GM21367 (cell line): ENCODE measurements at regions not wholly inside any gene's neighbourhood (a gene's known extent, or its start where the extent isn't known, plus 50 kb on each side); places are given as distances from the start of the nearest gene placed in this dataset.

Experiments
- ATAC-seq: cut with Tn5 transposase; IDR thresholded peaks from one replicate; pipeline ENCODE4 v1.9.1; 2021; ENCODE audit not compliant: unreplicated experiment

DNA sequence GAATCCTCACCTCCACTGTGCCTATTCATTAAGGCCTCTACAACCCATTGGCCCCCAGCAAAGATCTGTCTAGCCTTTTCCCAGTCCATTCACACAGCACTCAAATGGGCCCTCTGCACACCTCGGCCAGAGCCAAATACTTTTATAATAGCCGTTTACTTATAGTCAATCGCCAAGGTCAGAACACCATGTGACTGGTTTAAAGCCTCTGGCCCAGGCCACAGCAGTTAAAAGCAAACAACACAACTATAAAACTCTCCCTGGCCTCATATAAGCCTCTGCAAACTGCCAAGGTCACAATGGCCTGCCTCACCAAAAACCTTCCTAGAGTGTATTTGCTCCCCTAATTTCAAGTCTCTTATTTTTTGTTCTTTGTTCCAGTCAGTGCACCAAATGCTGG lies 562.6 kb downstream of the CAAP1 start:
- ATAC-seq: no peak

DNA sequence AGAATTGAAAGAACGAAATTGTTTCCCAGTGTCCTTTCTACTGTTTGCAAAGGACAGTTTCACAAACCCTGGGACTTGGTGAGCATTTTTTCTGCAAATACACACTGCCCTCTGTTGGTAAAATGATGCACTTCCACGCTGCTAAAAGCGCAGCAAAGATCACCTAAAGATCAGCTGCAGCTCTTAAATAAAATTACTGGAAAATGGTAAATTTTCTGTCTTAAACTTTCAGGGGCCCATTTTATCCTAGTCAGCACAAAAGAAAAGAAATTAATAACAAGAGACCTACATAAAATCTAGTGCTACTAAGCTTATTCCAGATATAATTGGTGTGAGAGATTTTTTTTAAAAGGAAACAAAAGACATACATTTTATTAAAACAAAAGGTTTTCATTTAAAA lies 566.0 kb downstream of the CAAP1 start:
- ATAC-seq: peak; percentile 58

DNA sequence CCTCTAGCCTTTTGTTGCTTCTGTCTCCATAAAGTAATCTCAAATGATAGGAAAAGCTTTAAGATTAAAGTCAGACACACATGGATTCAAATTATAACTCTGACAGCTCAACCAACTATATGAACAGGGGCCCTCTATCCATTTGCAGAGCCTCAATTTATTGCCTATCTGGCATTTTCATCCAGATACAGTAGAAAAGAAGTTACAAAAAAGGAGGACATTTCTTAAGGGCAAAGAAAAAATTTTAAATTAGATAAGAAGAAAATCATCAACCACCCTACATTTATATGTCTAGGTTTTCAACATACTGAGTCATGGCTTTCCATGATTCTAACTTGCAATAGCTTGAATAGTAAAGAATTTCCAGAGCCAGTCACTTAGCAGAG lies 567.2 kb downstream of the CAAP1 start:
- no peak for ATAC-seq

DNA sequence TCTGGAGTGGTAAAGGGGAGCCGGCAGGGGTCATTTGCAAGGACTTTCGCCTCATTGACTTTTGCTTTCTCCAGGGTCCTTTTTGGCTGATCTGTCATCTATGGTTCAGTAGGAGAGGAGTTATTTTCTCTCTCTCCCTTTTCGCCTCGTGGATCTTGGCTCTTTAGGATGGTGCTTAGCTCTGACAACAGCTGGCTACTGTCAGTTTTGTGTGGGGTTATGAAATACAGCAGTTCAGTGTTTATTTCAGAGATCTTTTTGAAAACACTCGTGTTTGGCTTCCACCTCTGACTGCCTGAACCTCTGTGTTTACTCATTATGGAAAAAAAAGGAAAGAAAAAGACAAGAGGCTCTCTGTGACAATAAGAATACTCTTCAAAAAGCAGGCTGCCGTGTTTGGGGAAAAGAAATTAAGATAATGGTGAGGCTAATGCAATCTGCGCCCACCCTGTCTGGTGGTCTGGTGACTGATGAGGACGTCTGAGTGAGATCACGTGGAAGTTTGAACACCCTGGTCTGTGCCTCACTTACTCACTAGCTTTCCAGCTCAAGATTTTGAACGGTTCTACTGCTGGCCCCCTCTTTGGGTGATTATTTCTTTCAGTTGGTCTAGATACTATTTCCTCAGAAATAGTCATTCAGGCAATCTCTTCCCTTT lies 567.7 kb downstream of the CAAP1 start:
- ATAC-seq: no peak

DNA sequence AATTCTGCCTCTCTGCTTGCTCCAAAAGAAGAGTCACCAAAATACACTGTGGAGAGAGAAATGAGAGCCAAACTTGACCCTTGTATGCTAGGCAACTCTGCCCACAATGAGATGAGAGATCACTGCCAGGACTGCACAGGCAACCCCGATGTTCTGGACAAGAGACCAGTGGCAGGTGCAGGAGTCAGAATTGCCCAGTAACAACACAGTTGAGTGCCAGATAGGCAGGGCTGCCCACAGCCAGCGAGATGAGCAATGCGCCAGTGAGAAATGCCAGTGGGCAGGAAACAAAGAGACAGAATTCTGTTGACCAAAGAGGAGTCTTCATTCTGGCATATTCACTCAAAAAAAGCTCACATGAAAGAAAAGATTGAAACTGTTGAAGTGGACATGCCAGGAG lies 570.7 kb downstream of the CAAP1 start:
- ATAC-seq: no peak

DNA sequence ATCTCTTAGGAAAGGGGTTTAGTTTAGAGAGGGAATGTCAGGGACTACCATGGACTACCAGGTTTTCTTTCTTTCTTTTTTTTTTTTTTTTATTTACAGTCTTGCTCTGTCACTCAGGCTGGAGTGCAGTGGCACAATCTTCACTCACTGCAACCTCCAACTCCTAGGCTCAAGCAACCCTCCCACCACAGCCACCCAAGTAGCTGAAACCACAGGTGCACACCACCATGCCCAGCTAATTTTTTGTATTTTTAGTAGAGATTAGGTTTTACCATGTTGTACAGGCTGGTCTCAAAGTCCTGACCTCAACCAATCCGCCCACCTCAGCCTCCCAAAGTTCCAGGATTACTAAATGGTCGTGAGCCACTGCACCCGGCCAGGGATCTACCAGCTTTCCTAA lies 572.7 kb downstream of the CAAP1 start:
- ATAC-seq: no peak

DNA sequence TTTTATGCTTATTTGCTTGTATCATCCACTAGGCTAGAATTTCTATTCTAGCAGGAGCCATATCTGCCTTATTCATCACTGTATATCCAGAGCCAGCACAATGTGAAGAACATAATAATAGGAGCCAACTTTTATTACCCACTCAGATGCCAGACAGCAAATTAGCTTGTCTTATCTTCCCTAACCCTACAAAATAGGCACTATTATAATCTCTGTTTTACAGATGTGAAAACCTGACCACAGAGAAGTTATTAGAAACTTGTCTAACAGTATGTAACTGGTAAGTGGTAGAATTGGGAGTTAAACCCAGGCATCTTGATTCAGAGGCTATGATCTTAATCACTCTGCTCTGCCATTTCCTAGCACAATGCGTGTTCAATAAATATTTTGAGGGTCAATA lies 579.5 kb downstream of the CAAP1 start:
- no peak for ATAC-seq

DNA sequence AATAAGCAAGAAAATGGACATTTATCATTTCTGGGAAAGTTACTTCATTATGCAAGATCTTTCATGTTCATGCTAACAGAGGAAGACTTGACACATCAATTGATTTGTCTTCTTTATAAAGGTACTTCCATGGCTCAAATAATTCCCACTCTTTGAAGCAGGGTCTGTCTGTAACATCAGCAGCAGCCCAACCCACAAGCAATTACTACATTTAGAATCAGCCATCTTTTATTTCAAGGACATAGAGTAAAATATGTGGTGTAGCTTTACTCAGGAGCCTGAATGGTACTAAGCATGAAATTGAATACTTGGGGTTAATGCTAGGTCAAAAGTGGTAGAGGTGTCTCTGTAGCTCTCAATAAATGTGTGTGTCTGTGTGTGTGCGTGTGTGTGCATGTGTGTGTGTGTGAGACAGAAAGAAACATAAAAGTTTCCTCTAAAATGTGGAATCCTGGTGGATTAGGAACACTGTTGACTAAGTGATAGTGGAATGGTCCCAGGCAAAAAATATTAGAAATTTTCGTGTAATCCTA lies 581.1 kb downstream of the CAAP1 start:
- ATAC-seq: no peak

DNA sequence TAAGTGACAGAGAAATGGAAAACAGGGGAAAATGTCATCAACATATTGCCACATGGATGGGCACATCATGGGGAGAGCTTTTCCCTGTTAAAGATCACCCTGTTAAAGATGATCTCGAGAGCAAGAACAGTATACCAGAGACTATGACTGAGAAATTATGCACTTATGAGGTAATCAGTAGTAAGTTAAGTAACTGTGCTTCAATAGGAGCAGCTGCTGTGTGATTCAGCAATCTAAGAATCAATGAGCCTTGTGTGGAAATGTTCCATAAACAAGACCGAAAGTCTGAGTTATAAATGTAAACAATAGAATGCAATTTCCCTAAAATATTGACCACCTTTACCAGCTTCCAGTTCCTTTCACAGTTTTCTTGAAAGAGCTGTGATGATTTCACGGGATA lies 582.3 kb downstream of the CAAP1 start:
- no peak for ATAC-seq

DNA sequence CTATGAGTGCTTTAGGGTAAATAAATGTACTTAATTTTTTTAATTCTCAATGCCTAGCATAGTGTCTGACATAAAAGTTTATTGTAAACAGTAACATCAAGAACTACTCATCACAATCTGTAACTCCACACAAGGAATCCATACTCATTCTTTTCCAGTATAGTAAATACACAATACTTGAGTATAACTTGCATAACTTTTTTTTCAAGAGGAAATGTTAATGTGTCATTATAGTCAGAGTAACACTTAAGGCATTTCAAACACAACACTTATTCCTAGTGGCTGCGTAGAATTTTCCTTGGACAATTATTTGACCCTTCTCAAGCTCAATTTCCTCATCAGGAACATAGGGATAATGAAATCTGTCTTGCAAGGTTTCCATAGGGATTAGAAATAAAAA lies 584.3 kb downstream of the CAAP1 start:
- ATAC-seq: no peak

DNA sequence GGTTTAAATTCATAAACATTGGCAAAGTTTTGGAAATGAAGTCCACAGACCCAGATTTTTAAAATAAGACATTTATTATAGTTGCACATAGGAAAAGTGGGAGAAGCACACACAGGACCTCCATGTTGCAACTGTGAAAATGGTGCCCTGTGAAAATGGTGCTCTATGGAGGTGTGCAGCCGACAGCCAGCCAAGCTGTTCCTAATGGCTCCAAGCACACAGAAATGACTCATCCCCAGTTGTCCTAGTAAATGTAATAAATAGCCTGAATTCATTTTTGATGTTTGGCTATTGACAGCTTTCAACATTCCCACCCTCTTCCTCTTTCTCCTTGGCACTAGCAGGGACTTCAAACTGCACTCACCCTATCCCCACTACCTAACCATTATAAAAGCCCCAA lies 590.9 kb downstream of the CAAP1 start:
- no peak for ATAC-seq

DNA sequence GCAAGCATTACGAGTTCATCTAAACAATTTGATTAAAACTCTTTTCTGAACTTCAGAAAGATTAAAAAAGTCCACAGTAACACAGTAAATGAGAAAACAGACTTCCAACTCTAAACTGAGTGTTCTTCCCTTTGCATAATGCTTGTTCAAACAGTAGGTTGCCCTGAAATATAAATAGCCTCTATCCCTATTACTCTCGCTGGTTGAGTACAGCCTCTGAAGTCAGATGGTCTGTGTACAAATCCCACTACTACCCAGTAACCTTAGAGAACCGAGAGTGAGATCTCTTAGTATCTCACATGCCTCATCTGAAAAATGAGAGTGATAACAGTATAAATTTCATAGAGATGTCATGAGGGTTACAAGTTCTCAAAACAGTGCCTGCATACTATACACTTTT lies 591.6 kb downstream of the CAAP1 start:
- no peak for ATAC-seq

DNA sequence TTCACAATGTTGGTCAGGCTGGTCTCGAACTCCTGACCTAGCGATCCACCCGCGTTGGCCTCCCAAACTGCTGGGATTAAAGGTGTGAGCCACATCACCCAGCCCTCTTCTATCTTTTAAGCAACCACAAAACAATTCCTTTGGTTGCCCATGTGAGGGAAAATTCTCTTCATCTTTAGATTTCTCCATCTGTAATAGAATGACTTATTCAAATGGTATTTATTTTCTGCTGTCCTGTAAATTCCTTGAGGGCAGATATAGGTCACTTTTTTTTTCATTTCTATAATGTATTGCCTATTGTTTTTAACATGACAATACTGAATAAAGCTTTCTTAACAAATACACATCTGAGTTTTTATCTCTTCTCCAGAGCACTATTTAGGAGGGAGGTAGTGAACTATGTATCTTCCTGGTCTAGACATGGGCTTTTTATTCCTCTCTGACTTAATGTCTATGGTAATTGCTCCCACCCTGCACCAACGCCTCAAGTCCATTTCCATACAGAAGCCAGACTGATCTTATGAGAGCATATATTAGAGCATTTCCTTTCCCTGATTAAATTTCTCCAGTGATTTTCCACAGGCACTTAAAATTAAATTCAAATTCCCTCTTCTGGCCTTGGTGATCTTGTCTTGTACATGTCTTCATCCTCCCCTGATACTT lies 595.6 kb downstream of the CAAP1 start:
- ATAC-seq: no peak

DNA sequence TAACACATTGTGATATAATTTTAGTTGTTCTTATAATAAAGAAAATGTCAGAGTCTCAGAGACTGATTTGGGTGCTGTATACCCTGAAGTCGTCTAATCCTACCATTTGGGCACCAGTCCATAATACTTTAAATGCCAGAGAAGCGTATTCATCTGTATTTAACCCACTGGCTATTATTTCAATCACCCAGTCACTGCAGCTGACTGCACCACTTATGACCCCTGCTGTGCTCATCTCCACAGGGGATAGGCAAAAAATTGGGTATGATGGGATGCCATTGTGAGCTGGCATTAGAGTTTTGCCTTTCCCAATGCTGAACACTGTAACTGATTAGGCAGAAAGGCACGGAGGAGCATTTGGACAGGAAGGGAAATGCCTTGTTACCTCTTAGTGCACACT lies 599.7 kb downstream of the CAAP1 start:
- ATAC-seq: no peak

DNA sequence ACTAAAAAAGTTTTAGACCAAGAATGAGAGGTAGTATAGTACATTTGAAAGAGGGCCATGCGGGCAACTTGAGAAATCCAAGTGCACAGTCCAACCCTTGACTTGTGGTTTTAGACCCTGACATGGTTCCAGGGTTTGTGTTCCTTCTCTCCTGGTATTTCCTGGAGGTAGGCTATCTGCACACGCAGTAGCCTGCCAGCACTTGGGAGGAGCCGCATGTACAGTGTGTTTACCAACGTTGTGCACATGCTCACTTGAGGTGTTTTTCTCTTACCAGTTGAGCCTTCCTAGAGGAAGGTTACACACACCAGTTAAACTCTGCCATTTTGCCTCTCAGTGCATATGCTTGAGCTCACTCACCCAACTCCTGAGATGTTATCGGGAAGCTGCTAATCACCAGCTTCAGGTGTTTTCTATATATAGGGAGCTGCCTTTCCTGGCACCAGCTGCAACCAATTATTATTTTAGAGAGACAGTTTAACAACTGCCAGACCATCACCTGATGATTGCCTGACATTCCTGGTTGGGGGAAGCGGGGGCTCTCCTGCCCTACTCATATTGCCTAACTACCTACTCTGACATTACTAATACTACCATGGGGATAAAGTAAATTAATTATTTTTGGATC lies 593.4 kb upstream of the TUSC1 start:
- no peak for ATAC-seq

DNA sequence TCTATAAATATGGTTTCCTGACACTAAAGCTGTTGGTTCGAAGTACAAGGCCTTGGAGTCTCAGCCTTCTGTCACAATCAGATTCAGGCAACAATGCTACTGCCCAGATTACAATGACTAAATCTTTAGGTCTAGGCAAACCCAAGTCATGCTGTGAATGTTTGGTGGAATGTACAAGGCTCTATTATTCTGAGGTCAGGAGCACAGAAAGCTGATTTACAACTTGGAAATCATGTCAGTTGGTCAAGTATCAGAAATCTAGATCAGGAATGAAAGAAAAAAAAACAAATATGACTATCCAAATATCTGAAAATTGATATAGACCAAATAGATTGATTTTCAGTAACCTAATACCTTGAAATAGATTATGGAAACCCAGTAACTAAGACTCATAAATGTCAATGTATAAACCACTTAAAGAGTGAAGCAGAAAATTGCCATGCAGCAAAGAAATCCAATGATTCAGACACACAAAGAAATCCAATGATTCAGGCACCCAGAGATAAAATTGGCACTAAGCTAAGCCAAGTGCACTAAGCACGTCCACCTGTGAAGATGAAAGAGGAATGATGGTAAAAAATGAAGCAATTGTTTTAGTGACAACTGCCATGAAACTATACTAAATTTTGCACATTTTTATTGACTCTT lies 588.0 kb upstream of the TUSC1 start:
- ATAC-seq: no peak

DNA sequence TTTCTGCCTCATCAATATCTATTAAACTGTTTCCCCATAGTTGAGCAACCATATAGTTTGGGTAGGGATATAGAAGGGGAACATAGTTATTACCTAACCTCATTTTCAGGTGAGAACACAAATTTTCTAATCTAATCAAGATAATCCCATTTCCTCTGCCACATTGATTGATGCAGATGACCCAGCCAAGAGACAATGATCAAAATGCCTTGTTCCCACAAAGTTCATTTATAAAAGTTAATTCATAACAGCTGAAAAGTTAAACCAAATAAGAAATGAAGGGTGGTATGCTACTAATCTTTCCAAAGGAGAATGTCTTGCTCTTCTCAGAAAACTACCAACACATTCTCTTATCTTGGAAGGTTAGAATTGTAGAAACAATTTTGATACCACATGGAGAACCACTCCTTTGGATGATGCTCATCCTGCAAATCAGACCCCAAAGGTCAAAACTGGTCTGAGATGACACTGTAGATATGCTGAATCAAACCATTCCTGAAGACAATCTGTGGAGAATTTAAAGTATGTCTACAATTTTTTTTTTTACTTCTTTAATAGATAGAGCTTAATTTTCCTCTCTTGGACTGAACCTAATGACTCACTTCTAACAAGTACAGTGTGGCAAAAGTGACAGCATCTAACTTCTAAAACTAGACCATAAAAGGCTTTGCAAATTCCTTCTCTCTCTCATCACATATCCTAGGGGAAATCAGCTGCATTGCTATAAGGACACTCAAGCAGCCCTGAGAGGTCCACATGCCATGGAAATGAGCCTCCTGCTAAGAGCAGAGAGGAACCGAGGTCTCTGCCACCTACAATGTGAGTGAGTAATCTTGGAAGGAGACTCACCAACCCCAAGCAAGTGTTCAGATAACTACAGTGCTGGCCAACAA lies 586.7 kb upstream of the TUSC1 start:
- no peak for ATAC-seq

DNA sequence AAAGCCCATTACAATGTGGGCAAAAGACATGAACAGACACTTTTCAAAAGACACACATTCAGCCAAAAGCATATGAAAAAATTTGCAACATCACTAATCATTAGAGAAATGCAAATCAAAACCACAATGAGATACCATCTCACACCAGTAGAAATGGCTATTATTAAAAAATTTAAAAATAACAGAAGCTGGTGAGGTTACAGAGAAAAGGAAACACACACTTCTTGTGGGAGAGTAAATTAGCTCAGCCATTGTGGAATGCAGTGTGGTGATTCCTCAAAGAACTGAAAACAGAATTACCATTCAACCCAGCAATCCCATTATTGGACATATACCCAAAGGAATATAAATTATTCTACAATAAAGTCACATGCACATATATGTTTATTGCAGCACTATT lies 585.2 kb upstream of the TUSC1 start:
- ATAC-seq: no peak

DNA sequence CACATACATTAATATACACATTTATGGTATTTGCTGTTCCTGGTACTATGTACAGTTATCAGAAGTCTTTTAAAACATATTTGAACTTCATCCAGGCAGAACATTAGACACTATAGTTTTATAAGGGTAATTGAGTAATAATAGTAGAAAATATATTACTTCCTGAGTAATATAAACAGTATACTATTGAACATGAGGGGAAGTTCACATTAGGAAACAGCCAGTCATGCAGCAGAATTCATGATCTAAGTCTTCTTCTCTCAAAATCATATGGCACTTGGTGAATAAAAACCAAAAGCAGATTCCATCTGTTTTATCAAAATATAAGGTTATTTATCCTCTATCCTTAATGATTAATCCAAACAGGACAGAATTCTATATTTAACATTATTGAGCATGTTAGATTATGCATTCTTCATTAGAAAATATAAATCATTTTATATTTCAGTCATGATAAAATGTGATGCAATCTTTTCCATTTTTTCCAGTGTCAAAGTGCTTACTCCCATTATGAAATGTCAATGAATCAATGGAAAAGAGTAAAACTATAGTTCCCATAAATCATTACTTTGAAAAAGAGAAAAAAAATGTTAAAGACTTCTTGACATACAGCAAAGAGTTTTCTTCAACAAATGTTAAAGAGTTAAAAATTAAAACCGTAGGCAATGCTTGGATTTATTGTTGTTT lies 584.3 kb upstream of the TUSC1 start:
- no peak for ATAC-seq
